ENCODE measurements at regions not wholly inside any gene's neighbourhood (a gene's known extent, or its start where the extent isn't known, plus 50 kb on each side); places are given as distances from the start of the nearest gene placed in this dataset.

DNA sequence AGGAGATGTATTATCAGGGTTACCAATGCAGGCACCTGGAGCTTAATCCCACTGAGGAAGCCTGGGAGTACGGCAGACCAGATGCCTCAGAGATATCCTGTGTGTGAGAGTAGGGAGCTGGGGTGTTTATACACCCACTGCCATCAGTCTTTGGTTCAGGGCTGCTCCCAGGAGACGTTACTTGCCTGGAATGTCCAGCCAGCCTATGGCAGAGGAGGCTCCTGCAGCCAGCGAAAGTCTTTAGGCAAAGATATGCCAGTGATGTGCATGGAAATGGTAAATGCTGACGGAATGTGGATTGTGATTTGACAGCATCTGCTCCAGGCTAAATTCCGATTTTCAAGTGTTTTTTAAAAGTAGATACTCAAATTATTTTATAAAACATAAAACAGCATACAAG, 282.0 kb downstream of the BTBD3 start:
- in situ Hi-C loops (cut with MboI), result no loop called here
- H3K79me2 ChIP-seq (ENCODE audit: control insufficient read depth, insufficient read depth, low read length), result no peaks in the 10 kb centered on the region
- intact Hi-C loops (cut with micrococcal nuclease), result no loop called here
- TF ChIP-seq SMAD4 (CRISPR knock-in tag; conservative IDR thresholded peaks at IDR 0.05), result no peak
- TF ChIP-seq ZNF584 (CRISPR knock-in tag; IDR thresholded peaks at IDR 0.05; ENCODE audit: low read depth), result no peak
- no peak for TF ChIP-seq RBM14 (IDR thresholded peaks at IDR 0.05; ENCODE audit: borderline replicate concordance, insufficient read depth, low read depth, low read length)
- TF ChIP-seq SNRNP70 (optimal IDR thresholded peaks at IDR 0.05; ENCODE audit: low read depth, low read length), result no peak
- no peak for TF ChIP-seq ZNF318 (IDR thresholded peaks at IDR 0.05; ENCODE audit: borderline replicate concordance in 1 of 2, low read depth in 1 of 2)
- TF ChIP-seq CCNT2 (IDR thresholded peaks at IDR 0.05; ENCODE audit: borderline replicate concordance, extremely low read depth, insufficient read length, low read depth, low read length), result no peak
- TF ChIP-seq, protein P1, sequence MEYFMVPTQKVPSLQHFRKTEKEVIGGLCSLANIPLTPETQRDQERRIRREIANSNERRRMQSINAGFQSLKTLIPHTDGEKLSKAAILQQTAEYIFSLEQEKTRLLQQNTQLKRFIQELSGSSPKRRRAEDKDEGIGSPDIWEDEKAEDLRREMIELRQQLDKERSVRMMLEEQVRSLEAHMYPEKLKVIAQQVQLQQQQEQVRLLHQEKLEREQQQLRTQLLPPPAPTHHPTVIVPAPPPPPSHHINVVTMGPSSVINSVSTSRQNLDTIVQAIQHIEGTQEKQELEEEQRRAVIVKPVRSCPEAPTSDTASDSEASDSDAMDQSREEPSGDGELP (CRISPR knock-in tag; IDR thresholded peaks at IDR 0.05; ENCODE audit: borderline replicate concordance), result no peak
- no peak for TF ChIP-seq HNRNPUL1 (IDR thresholded peaks at IDR 0.05; ENCODE audit: low read length)
- no peak for TF ChIP-seq ZNF121 (CRISPR knock-in tag; conservative IDR thresholded peaks at IDR 0.05)
- no peak for TF ChIP-seq NR3C1 (CRISPR knock-in tag; IDR thresholded peaks at IDR 0.05)
- no peak for TF ChIP-seq TAF15 (IDR thresholded peaks at IDR 0.05; ENCODE audit: low read depth, low read length)
- TF ChIP-seq ESRRA (IDR thresholded peaks at IDR 0.05; ENCODE audit: borderline replicate concordance, low read depth), result no peak
- no peak for TF ChIP-seq KDM4B (IDR thresholded peaks at IDR 0.05; ENCODE audit: borderline replicate concordance in 2 of 2, low read depth in 1 of 2)
- no peak for TF ChIP-seq ARNT (IDR thresholded peaks at IDR 0.05)
- no peak for TF ChIP-seq ZNF12 (CRISPR knock-in tag; IDR thresholded peaks at IDR 0.05)

More for the DNA sequence above, 282.0 kb downstream of the BTBD3 start:
- Histone ChIP-seq H2AFZ (ENCODE audit: low read depth, low read length) (no peak overlapping the region), H4K20me1 (replicated peaks; ENCODE audit: control insufficient read depth, insufficient read depth, low read length) (no peaks in the 10 kb centered on the region), H3K36me3 (ENCODE audit: control insufficient read depth, insufficient read depth, low read length) (no peaks in the 10 kb centered on the region), H3K9me1 (ENCODE audit: control insufficient read depth, insufficient read depth, low read length) (no peaks in the 10 kb centered on the region), H3K27ac (ENCODE audit: extremely low read depth, low read depth, low read length) (no peak overlapping the region), H3K9ac (ENCODE audit: insufficient read depth in 1 of 2, low read depth in 2 of 2, low read length in 2 of 2) (no peak overlapping the region), H3K9me3 (replicated peaks; ENCODE audit: control insufficient read depth, insufficient read depth, low read depth, low read length) (no peaks in the 10 kb centered on the region), H3K4me2 (ENCODE audit: insufficient read depth, low read length) (no peak overlapping the region), H3K4me3 (no peak overlapping the region), H3K4me1 (replicated peaks in 1 of 2; ENCODE audit: control insufficient read depth in 2 of 2, insufficient read depth in 2 of 2, low read length in 2 of 2) (no peaks in the 10 kb centered on the region), H3K27me3 (ENCODE audit: control insufficient read depth in 2 of 2, insufficient read depth in 2 of 2, low read length in 2 of 2) (no peaks in the 10 kb centered on the region)
- ChIA-PET CTCF (ENCODE audit: low intra/inter-chr PET ratio) (no interaction called here), POLR2A (no interaction called here)
- DNase-seq (ENCODE audit: extremely low read depth in 1 of 4, low spot score in 3 of 4), result no peak
- no TSS peak for BruUV-seq (replicated peaks)
- FAIRE-seq, result no peak
- 3% methylated on average over 3 of the region's 5 CpGs for WGBS (ENCODE audit: insufficient coverage, low coverage, missing lambda C conversion rate)
- ATAC-seq, result no peak
